Colonic mucosa (tissue), 4 donors: ENCODE measurements at regions not wholly inside any gene's neighbourhood (a gene's known extent, or its start where the extent isn't known, plus 50 kb on each side); places are given as distances from the start of the nearest gene placed in this dataset.

Experiments
- DNase-seq: peaks from one replicate; pipeline ENCODE4 v3.0.0-alpha.2; 2020
- H3K27ac ChIP-seq: fragments of 200-600 bp; one replicate; pipeline ENCODE4 v1.8.0; 2021
- H3K27me3 ChIP-seq: fragments of 200-600 bp; one replicate; pipeline ENCODE4 v1.8.0; 2021
- H3K36me3 ChIP-seq: fragments of 200-600 bp; one replicate; pipeline ENCODE4 v1.8.0; 2021
- H3K4me1 ChIP-seq: fragments of 200-600 bp; one replicate; pipeline ENCODE4 v1.8.0; 2021; ENCODE audit warnings: mild to moderate bottlenecking
- H3K4me3 ChIP-seq: fragments of 200-600 bp; one replicate; pipeline ENCODE4 v1.8.0; 2021
- H3K9ac ChIP-seq, 2 donors: one replicate each; pipeline ENCODE4 v1.7.0; 2013; ENCODE audit warnings: control low read depth in 2 of 2, low read depth in 2 of 2, low read length in 2 of 2
- H3K9me3 ChIP-seq: fragments of 200-600 bp; one replicate; pipeline ENCODE4 v1.8.0; 2021
- CTCF ChIP-seq: fragments of 200-600 bp; IDR thresholded peaks from one replicate; pipeline ENCODE4 v1.8.0; 2022; ENCODE audit warnings: antibody characterized with exemption, mild to moderate bottlenecking
- intact Hi-C: fragments of 100-400 bp; cut with DNase I; formaldehyde crosslinking; loops from one replicate; pipeline ENCODE4 v1.14.1; 2022
- donor health status: healthy.
- donor health status: DM: no; HTN: no; CAD: no.
- donor health status: DM: no; HTN: no; CAD: no.

- Histone ChIP-seq H3K9me3 (no peaks in the 10 kb centered on the region), H3K9ac (no peak overlapping the region), H3K4me1 (no peaks in the 10 kb centered on the region), H3K4me3 (no peak overlapping the region), H3K36me3 (no peaks in the 10 kb centered on the region), H3K27ac (no peak overlapping the region), H3K27me3 (no peaks in the 10 kb centered on the region)
- intact Hi-C loops: no loop called here
- TF ChIP-seq CTCF: no peak
- no peak for DNase-seq
These were observed 93.0 kb upstream of the ZNF800 start for GRCh38 chr7:127485482-127485881.

- Histone ChIP-seq H3K27me3 (no peaks in the 10 kb centered on the region), H3K27ac (no peak overlapping the region), H3K4me1 (no peaks in the 10 kb centered on the region), H3K9me3 (no peaks in the 10 kb centered on the region), H3K36me3 (no peaks in the 10 kb centered on the region), H3K4me3 (no peak overlapping the region), H3K9ac (no peak overlapping the region)
- intact Hi-C loops: no loop called here
- no peak for TF ChIP-seq CTCF
- no peak for DNase-seq
These were observed 92.4 kb upstream of the ZNF800 start for GRCh38 chr7:127484954-127485353.

- intact Hi-C loops: no loop called here
- no peak for TF ChIP-seq CTCF
- Histone ChIP-seq H3K27ac (no peak overlapping the region), H3K36me3 (no peaks in the 10 kb centered on the region), H3K4me3 (no peak overlapping the region), H3K4me1 (no peaks in the 10 kb centered on the region), H3K9me3 (no peaks in the 10 kb centered on the region), H3K9ac (no peak overlapping the region), H3K27me3 (no peaks in the 10 kb centered on the region)
- no peak for DNase-seq
These were observed 86.0 kb upstream of the ZNF800 start for GRCh38 chr7:127478461-127478860.

DNA sequence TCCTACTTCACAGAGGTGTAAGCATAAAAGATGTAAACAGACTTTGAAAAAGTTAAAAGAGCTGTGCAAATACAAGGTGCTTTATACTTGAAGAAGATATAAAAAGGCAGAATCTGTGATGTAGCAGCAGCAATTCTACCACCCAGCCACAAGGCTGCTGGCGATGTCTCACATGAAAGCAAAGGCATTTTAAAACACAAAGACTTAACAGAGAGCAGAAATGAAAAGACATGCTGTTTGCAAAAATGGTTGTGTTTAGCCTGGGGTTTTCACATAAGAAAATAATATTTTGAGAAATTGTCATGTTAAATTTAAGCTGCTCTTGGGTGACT is 85.5 kb upstream of the ZNF800 start:
- no peaks in the 10 kb centered on the region for H3K9me3 ChIP-seq
- H3K27ac ChIP-seq: no peak overlapping the region
- TF ChIP-seq CTCF: no peak
- H3K36me3 ChIP-seq: no peaks in the 10 kb centered on the region
- H3K27me3 ChIP-seq: no peaks in the 10 kb centered on the region
- intact Hi-C loops: no loop called here
- no peak overlapping the region for H3K4me3 ChIP-seq
- DNase-seq: no peak
- no peak overlapping the region for H3K9ac ChIP-seq
- H3K4me1 ChIP-seq: no peaks in the 10 kb centered on the region

GRCh38 chr7:127477295-127478023 is 85.0 kb upstream of the ZNF800 start:
- H3K9ac ChIP-seq: no peak overlapping the region
- no peak for DNase-seq

More at GRCh38 chr7:127477295-127478023, 85.0 kb upstream of the ZNF800 start:
- no peak for TF ChIP-seq CTCF
- Histone ChIP-seq H3K36me3 (no peaks in the 10 kb centered on the region), H3K4me1 (no peaks in the 10 kb centered on the region), H3K9me3 (no peaks in the 10 kb centered on the region), H3K27me3 (no peaks in the 10 kb centered on the region), H3K4me3 (no peak overlapping the region), H3K27ac (no peak overlapping the region)
- intact Hi-C loops: no loop called here
